ENCODE measurements at regions not wholly inside any gene's neighbourhood (a gene's known extent, or its start where the extent isn't known, plus 50 kb on each side); places are given as distances from the start of the nearest gene placed in this dataset.

- TF ChIP-seq CTCF (conservative IDR thresholded peaks at IDR 0.05) (no peak), EZH2 (IDR thresholded peaks at IDR 0.05; ENCODE audit: low read depth) (no peak)
Observed at GRCh38 chr9:12416716-12417115, 276.5 kb upstream of the TYRP1 start.

Data from PC-9 (cell line).